Esophagus mucosa (tissue), 1 donor: ENCODE measurements at regions not wholly inside any gene's neighbourhood (a gene's known extent, or its start where the extent isn't known, plus 50 kb on each side); places are given as distances from the start of the nearest gene placed in this dataset.

Source experiments
- ATAC-seq: fragments of 200-7000 bp; cut with Tn5 transposase; one replicate; pipeline ENCODE4 v1.9.1; 2020
- donor health status: DM: yes; HTN: yes; CAD: no.

- no peak for ATAC-seq
Measured at GRCh38 chr22:48394787-48395186, 1432.9 kb downstream of the BRD1 start.

GRCh38 chr22:48393885-48394284, 1433.8 kb downstream of the BRD1 start:
- no peak for ATAC-seq

- ATAC-seq = no peak
Measured at GRCh38 chr22:48393041-48393370, 1434.7 kb downstream of the BRD1 start.

GRCh38 chr22:48391820-48392219, 1435.9 kb downstream of the BRD1 start:
- ATAC-seq = no peak

- no peak for ATAC-seq
Measured at GRCh38 chr22:48391171-48391711, 1436.4 kb downstream of the BRD1 start.

DNA sequence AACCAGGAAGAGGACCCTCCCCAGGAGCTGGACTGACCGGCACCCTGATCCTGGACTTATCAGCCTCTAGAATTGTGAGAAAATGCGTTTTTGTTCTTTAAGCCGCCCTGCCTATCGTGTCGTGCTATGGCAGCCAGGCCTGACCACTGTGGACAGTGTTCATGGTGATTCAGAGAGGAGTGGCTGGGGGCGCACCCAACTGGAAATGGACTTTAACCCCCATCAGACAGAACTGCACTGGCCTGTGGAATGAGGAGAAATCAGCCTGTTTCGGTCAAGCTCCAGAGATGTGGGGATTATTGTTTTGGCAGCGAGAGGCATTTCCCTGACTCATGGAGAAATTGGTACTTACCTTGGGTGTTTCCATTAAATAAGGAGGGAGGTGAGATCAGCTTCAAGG, 1437.8 kb downstream of the BRD1 start:
- ATAC-seq = no peak

- no peak for ATAC-seq
Measured at GRCh38 chr22:48382197-48382596, 1445.5 kb downstream of the BRD1 start.

- ATAC-seq = no peak
Measured at GRCh38 chr22:48380016-48380665, 1447.5 kb downstream of the BRD1 start.

- ATAC-seq = no peak
Measured at GRCh38 chr22:48379371-48379770, 1448.3 kb downstream of the BRD1 start.

DNA sequence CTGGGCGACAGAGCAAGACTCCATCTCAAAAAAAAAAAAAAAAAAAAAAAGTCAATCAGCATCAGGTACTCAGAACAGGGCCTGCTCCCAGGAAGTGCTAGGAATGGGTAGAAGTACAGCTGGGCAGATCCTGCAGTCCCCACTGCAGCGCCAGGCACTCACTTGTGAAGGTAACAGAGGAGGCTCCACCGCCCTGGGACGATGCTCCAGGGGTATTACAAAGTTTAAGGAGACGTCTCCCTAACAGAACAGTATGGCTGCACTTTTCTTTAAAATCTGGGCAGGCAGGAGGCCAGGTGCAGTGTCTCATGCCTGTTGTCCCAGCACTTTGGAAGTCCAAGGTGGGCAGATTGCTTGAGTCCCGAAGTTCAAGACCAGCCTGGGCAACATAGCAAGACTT, 1449.0 kb downstream of the BRD1 start:
- no peak for ATAC-seq

DNA sequence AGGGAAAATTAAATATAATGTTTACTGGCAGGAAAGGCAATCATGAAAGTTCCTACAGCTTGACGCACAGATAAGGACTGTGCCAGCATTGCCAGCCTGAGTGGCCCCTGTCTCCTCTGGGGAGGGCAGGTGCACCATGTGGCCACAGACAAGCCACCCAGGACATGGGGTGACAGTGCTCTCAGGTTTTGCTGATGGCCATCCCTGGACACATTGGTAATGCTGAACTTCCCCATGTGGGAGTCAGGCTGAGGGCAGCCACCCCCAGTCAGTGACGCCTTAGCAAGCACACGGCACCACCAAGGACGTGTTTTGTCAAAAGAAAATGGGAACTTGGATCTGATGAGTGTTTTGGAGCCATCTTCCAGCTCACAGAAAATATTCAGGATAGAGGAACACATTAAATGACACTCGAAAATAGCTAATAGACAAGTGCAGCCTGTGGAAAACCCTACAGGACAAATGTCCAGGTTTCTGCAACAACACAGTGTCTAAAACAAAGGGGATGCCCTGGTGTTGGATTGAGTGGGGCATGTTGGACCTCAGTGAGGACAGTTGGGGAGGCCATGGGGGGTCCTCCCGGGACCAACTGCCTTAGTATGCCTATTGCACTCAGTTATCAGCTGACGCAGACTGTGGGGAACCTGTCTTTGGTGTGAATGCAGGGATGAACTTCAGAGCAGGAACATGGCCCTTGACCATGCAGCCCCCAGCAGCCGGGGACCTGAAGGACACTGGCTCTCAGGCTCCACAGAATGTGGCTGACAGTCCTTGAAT, 1450.5 kb downstream of the BRD1 start:
- no peak for ATAC-seq

DNA sequence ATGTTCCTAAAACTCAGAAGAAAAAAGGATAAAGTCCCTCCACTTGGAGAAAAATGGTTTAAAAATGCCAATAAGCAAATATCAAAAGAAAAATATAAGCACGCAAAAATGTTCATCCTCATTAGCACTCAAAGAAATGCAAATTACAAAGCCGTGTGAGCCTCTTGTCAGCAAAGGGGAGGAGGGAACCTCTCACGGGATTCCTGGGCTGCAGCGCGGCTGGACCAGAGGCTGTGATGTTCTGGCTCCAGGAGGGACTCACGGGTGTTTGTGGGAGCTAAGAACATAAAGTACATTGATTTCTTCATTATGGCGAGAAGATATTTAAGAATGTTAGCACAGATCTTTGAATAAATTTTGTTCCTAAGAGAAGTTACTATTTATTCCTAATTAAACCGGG, 1451.2 kb downstream of the BRD1 start:
- ATAC-seq = no peak

- ATAC-seq = no peak
Measured at GRCh38 chr22:48373626-48374173, 1454.0 kb downstream of the BRD1 start.

GRCh38 chr22:48372390-48372789, 1455.3 kb downstream of the BRD1 start:
- no peak for ATAC-seq

DNA sequence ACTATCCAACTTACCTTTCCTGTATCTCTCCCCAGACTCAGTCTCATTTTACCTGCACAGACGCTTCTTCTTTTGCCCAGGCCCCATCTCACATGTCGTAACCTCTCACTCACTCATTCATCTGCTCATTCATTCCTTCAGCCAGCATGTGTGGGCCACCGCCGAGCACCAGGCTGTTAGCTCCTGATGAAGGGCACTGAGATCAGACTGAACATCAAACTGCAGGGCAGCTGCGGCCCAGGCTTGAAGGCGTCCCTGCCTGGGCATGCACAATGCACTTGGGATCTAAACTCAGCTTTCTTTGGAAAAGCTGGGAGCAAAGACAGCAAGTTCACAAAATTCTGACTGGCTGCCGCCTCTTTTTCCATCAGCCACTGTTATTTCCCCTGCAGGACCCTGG, 1456.3 kb downstream of the BRD1 start:
- ATAC-seq = no peak

DNA sequence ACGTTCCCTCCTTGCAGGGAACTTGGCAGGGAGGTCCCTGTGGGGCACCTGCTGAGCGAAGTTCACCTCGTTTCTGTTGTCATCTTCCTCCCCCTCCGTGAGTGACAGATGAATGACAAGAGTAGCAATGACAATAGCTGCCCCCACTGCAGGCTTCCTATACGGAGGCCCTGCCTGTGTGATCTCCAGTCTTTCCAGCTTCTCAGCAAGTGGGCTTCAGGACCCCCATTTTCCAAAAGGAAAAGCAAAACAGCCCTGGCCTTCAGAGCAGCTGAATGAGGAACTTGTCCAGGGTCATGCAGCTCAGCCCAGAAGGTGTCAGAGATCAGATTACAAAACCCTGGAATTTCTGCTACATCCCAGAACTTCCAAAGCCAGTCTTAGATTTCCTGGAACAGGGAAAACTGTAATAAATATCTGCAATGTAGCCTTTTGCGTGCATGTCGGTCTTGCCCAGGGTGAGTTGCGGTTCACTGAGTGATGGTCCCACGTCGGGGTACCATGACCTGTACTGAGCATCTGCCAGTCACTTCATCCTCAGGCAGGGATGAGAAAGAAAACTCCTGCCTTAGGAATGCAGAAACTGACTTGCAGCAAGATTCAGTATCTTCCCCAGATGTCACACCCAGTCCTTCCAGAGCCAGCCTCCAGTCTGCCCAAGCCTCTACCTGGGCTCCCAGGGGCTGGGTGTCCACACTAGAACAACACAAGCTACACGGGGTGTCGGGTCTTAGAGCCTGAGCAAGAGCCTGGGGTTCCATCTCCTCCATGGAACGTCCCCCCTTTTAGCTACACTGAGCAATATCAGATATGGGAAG, 1457.0 kb downstream of the BRD1 start:
- ATAC-seq = no peak

DNA sequence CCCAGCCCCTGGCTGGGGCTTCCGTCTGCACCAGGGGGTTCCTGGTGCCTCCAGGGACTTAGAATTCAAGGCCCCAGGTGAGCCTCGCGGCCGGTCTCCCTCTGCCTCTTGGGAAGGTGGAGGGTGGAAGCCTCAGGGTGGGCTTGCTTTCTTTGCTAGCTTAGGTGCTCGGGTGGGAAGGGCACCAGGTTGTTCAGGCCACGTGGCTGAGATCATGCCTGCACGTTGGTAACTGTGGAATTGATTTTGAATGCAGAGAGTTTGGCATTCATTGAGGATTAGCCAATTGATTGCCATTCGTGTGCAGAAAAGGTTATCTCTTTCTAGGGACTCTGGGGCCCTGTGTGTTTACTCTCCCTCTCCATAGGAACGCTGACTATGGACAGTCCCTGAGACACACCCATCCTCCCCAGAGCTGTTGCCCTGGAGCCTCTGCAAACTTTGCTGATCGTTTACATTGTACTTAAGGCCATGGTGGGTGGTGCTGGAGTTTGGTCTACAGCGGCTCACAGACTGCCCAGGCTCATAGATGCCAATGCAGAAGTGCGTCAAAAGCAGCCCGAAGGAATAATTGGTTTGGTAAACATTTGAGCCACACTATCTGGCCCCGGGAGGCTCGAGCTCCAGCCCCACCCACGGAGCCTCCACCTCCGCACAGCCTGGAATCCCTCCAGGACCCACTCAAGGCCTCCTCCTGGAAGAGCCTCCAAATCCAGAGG, 1457.7 kb downstream of the BRD1 start:
- ATAC-seq = no peak

DNA sequence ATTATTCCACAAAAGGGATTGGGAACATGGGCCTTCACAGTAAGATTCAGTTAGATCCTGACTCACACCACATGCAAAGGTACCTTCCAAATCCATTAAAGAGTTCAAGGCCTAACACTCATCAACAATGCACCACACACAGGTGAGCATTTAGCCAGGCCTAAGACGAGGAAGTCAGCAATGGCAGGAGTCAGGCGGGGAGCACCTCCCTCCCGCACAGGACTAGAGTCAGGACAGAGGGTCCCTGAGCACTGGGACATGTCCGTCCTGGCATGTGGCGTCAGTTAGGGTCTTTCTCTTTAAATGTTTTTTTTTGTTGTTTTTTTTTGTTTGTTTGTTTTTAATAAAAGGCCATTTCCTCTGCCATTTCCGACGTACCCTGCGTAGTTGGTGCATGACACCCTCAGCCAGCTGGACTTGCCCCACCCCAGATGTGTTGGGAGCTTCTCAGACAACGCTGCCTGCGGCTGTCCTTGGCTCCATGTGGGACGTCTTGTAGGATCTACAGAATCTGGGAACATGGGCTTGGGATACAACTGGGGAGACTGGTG, 1458.6 kb downstream of the BRD1 start:
- no peak for ATAC-seq

DNA sequence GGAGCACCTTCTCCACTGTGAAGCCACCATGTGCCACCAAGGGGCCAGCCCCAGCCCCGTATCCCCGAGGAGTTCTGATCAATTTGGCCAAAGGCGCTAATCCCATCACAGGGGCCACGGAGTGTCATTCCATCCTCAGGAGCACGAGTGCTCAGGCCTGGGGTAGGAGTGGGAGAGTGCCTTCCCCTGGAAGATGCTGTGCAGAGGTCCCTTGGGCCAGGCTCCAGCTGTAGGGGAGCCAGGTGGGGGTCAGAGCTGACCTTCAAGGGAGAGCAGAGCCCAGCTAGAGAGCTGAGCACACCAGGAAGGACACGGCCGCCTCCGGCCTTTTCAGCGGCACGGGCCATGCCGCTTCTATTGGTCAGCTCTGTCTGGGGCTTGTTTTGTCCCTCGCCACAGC, 1459.9 kb downstream of the BRD1 start:
- no peak for ATAC-seq

GRCh38 chr22:48366591-48366990, 1461.1 kb downstream of the BRD1 start:
- ATAC-seq = no peak

- ATAC-seq = no peak
Measured at GRCh38 chr22:48366056-48366455, 1461.6 kb downstream of the BRD1 start.

DNA sequence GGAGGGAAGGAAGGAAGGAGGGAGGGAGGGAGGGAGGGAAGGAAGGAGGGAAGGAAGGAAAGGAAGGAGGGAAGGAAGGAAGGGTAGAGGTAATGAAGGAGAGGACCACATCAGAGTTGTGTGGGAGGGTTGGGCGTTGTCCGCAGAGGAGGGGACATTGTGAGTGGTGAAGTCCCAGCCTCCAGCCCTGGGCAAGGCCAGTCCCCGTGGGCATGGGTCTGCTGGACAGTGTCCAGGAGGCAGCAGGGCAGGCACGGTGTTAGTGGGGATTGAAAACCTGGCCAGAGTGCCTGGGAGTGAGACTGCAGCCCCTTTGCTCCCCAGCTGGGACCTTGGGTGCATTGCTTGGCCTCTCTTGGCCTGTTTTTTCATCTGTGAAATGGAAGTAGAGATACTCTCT, 1462.3 kb downstream of the BRD1 start:
- ATAC-seq = no peak
